Bronchial epithelial cell (primary cell): ENCODE measurements at regions not wholly inside any gene's neighbourhood (a gene's known extent, or its start where the extent isn't known, plus 50 kb on each side); places are given as distances from the start of the nearest gene placed in this dataset.
"Not testable (repeated sequence)": the region's sequence is repeated elsewhere in the genome, so short reads cannot be mapped to it uniquely, and the experiment has no call there.

Source experiments
- DNase-seq: peaks from one replicate; pipeline ENCODE4 v3.0.0-alpha.2; 2010; ENCODE audit warnings: low read depth
- FAIRE-seq: peaks from 2 replicates; lab custom pipeline; 2011; peaks lifted over from hg19 to GRCh38; lab: Jason Lieb, UNC
- H3K27me3 ChIP-seq: 2 replicates; pipeline ENCODE4 v1.5.1; 2011; ENCODE audit warnings: low read length; ENCODE audit not compliant: control insufficient read depth, insufficient read depth
- H3K36me3 ChIP-seq: 2 replicates; pipeline ENCODE4 v1.5.1; 2011; ENCODE audit warnings: low read length; ENCODE audit not compliant: control insufficient read depth, insufficient read depth
- H3K4me3 ChIP-seq: 2 replicates; pipeline ENCODE4 v1.5.1; 2011; ENCODE audit warnings: mild to moderate bottlenecking, low read depth, low read length, control low read depth
- CTCF ChIP-seq: IDR thresholded peaks from 2 replicates; pipeline ENCODE4 v1.5.1; 2011; ENCODE audit warnings: mild to moderate bottlenecking, moderate library complexity, low read length, control low read depth, inconsistent platforms; ENCODE audit not compliant: insufficient read depth, severe bottlenecking

GRCh38 chr4:81592701-81593100, 121.0 kb upstream of the RASGEF1B start:
- Histone ChIP-seq H3K36me3 (no peaks in the 10 kb centered on the region), H3K27me3 (no peaks in the 10 kb centered on the region), H3K4me3 (no peak overlapping the region)
- no peak for DNase-seq
- FAIRE-seq, result no peak
- TF ChIP-seq CTCF, result no peak

- FAIRE-seq (no peak), DNase-seq (no peak)
- no peak overlapping the region for H3K4me3 ChIP-seq
- TF ChIP-seq CTCF, result no peak
- H3K27me3 ChIP-seq, result no peaks in the 10 kb centered on the region
- no peaks in the 10 kb centered on the region for H3K36me3 ChIP-seq
Measured at GRCh38 chr4:81590596-81590995, 118.9 kb upstream of the RASGEF1B start.

- Histone ChIP-seq H3K27me3 (no peaks in the 10 kb centered on the region), H3K36me3 (no peaks in the 10 kb centered on the region), H3K4me3 (no peak overlapping the region)
- FAIRE-seq (no peak), DNase-seq (no peak)
- no peak for TF ChIP-seq CTCF
Measured at GRCh38 chr4:81589262-81589661, 117.6 kb upstream of the RASGEF1B start.

- H3K36me3 ChIP-seq, result no peaks in the 10 kb centered on the region
- FAIRE-seq, result no peak
- H3K27me3 ChIP-seq, result no peaks in the 10 kb centered on the region
- DNase-seq, result no peak
- no peak overlapping the region for H3K4me3 ChIP-seq
- no peak for TF ChIP-seq CTCF
Measured at GRCh38 chr4:81586706-81587105, 115.0 kb upstream of the RASGEF1B start.

GRCh38 chr4:81580994-81581374, 109.3 kb upstream of the RASGEF1B start:
- not testable (repeated sequence) for FAIRE-seq, DNase-seq, H3K36me3 ChIP-seq, H3K4me3 ChIP-seq, H3K27me3 ChIP-seq

- no peaks in the 10 kb centered on the region for H3K36me3 ChIP-seq
- no peaks in the 10 kb centered on the region for H3K27me3 ChIP-seq
- DNase-seq, result no peak
- no peak overlapping the region for H3K4me3 ChIP-seq
- TF ChIP-seq CTCF, result no peak
- FAIRE-seq, result no peak
Measured at GRCh38 chr4:81580346-81580993, 108.8 kb upstream of the RASGEF1B start.
